ENCODE measurements at regions not wholly inside any gene's neighbourhood (a gene's known extent, or its start where the extent isn't known, plus 50 kb on each side); places are given as distances from the start of the nearest gene placed in this dataset.
"Not testable (repeated sequence)": the region's sequence is repeated elsewhere in the genome, so short reads cannot be mapped to it uniquely, and the experiment has no call there.

DNA sequence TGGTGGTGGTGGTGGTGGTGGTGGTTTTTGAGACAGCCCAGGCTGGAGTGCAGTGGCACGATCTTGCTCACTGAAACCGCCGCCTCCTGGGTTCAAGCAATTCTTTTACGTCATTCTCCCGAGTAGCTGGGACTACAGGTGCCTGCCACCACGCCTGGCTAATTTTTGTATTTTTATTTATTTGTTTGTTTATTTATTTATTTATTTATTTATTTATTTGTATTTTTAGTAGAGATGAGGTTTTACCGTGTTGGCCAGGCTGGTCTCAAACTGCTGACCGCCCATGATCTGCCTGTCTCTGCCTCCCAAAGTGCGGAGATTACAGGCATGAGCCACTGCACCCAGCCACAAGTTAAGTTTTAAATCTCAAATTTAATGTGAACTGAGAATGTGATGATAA is 126.5 kb downstream of the PCDH18 start:
- not testable (repeated sequence) for H3K36me3 ChIP-seq (ENCODE audit: control insufficient read depth, insufficient read depth, low read length); H3K27me3 ChIP-seq (ENCODE audit: control insufficient read depth, insufficient read depth, low read length, poor library complexity, severe bottlenecking); H3K9me3 ChIP-seq (ENCODE audit: control insufficient read depth, low read length); H3K27ac ChIP-seq (ENCODE audit: insufficient read depth, low read depth, low read length, poor library complexity, severe bottlenecking); H3K4me1 ChIP-seq (ENCODE audit: control insufficient read depth, insufficient read depth, low read length); H3K4me3 ChIP-seq (ENCODE audit: insufficient read depth, low read depth, low read length)
- 87 to 93% methylated on average over 8 of the region's 9 CpGs for WGBS, 2 experiments

DNA sequence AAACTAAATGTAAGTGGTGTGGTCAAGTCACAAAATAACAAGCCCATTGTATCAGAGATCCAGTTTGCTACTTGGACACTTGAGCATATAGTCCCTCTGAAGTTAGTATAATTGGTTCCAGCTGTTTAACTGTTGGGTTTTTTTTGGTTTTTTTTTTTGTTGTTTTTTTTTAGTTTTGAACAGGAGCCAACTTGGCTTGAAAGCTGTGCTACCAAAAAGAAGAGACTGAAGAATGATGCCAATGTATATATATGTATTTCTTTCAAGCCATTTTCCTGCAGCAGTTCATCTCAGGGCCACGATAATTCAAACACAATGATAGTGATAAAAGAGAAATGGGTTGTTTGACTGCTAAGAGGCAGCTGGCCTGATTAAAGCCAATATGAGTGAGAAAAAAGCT is 138.3 kb downstream of the PCDH18 start:
- no peaks in the 10 kb centered on the region for H3K36me3 ChIP-seq (ENCODE audit: control insufficient read depth, insufficient read depth, low read length)
- no peaks in the 10 kb centered on the region for H3K4me1 ChIP-seq (ENCODE audit: control insufficient read depth, insufficient read depth, low read length)
- no peak overlapping the region for H3K4me3 ChIP-seq (ENCODE audit: insufficient read depth, low read depth, low read length)
- H3K27me3 ChIP-seq (ENCODE audit: control insufficient read depth, insufficient read depth, low read length, poor library complexity, severe bottlenecking), result no peaks in the 10 kb centered on the region
- no peaks in the 10 kb centered on the region for H3K9me3 ChIP-seq (ENCODE audit: control insufficient read depth, low read length)
- WGBS, 2 experiments, result 100% methylated on average over 1 of the region's 1 CpG; no CpG with 5 or more reads in 1 of the 2 experiments
- no peak overlapping the region for H3K27ac ChIP-seq (ENCODE audit: insufficient read depth, low read depth, low read length, poor library complexity, severe bottlenecking)

DNA sequence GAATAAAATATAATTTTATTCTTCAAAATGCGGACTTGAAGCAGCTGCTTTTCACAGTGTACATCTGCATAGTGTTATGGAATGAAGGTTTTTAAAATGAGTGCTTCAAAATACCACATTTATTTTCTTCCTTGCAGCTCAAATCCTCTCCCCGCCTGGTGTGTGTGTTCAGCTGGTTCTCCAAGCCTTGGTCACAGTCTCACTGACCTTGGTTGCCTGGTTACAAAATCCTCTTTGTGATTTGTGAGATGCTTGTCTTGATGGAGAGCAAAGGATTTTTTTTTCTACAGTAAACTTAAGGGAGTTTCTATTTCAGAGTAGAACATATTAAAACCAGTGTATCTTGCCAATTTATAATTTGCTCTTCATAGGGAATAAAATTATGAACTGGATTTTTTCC is 139.2 kb downstream of the PCDH18 start:
- H3K27ac ChIP-seq (ENCODE audit: insufficient read depth, low read depth, low read length, poor library complexity, severe bottlenecking), result no peak overlapping the region
- H3K27me3 ChIP-seq (ENCODE audit: control insufficient read depth, insufficient read depth, low read length, poor library complexity, severe bottlenecking), result no peaks in the 10 kb centered on the region
- no peaks in the 10 kb centered on the region for H3K9me3 ChIP-seq (ENCODE audit: control insufficient read depth, low read length)
- H3K36me3 ChIP-seq (ENCODE audit: control insufficient read depth, insufficient read depth, low read length), result no peaks in the 10 kb centered on the region
- H3K4me1 ChIP-seq (ENCODE audit: control insufficient read depth, insufficient read depth, low read length), result no peaks in the 10 kb centered on the region
- 83 to 90% methylated on average over 1 to 2 of the region's 2 CpGs for WGBS, 2 experiments
- no peak overlapping the region for H3K4me3 ChIP-seq (ENCODE audit: insufficient read depth, low read depth, low read length)

- Histone ChIP-seq H3K4me3 (ENCODE audit: insufficient read depth, low read depth, low read length) (no peak overlapping the region), H3K27ac (ENCODE audit: insufficient read depth, low read depth, low read length, poor library complexity, severe bottlenecking) (no peak overlapping the region), H3K36me3 (ENCODE audit: control insufficient read depth, insufficient read depth, low read length) (no peaks in the 10 kb centered on the region), H3K4me1 (ENCODE audit: control insufficient read depth, insufficient read depth, low read length) (no peaks in the 10 kb centered on the region), H3K9me3 (ENCODE audit: control insufficient read depth, low read length) (no peaks in the 10 kb centered on the region), H3K27me3 (ENCODE audit: control insufficient read depth, insufficient read depth, low read length, poor library complexity, severe bottlenecking) (no peaks in the 10 kb centered on the region)
These were observed 141.6 kb downstream of the PCDH18 start for GRCh38 chr4:137390707-137391106.

GRCh38 chr4:137389911-137390520 is 142.3 kb downstream of the PCDH18 start:
- no peaks in the 10 kb centered on the region for H3K36me3 ChIP-seq (ENCODE audit: control insufficient read depth, insufficient read depth, low read length)
- H3K27ac ChIP-seq (ENCODE audit: insufficient read depth, low read depth, low read length, poor library complexity, severe bottlenecking), result no peak overlapping the region
- H3K9me3 ChIP-seq (ENCODE audit: control insufficient read depth, low read length), result no peaks in the 10 kb centered on the region
- H3K4me1 ChIP-seq (ENCODE audit: control insufficient read depth, insufficient read depth, low read length), result no peaks in the 10 kb centered on the region
- H3K27me3 ChIP-seq (ENCODE audit: control insufficient read depth, insufficient read depth, low read length, poor library complexity, severe bottlenecking), result no peaks in the 10 kb centered on the region
- no peak overlapping the region for H3K4me3 ChIP-seq (ENCODE audit: insufficient read depth, low read depth, low read length)
- 86 to 100% methylated on average over 1 of the region's 1 CpG for WGBS, 2 experiments

DNA sequence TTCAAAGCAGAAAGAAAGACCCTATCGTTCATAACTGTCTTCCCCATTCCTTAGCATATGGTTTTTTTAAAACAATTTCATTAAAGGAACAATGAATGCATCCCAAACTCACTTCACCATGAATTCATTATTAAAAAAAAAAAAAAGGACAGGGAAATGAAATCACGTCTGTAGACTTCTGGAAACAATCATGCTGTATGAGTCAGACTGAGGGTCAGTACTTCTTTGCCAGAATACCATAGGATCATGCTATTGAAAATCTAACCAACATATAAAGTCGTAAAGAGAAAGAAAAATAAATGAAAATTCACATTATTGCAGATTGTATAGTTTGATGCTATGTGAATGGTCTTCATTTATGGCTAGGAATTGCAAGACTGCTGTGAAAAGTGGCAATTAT is 144.4 kb downstream of the PCDH18 start:
- no peaks in the 10 kb centered on the region for H3K9me3 ChIP-seq (ENCODE audit: control insufficient read depth, low read length)

GRCh38 chr4:137384476-137384875 is 147.8 kb downstream of the PCDH18 start:
- WGBS, 2 experiments, result 89 to 94% methylated on average over 1 of the region's 1 CpG
- Histone ChIP-seq H3K4me3 (ENCODE audit: insufficient read depth, low read depth, low read length) (no peak overlapping the region), H3K4me1 (ENCODE audit: control insufficient read depth, insufficient read depth, low read length) (no peaks in the 10 kb centered on the region), H3K27me3 (ENCODE audit: control insufficient read depth, insufficient read depth, low read length, poor library complexity, severe bottlenecking) (no peaks in the 10 kb centered on the region), H3K36me3 (ENCODE audit: control insufficient read depth, insufficient read depth, low read length) (no peaks in the 10 kb centered on the region), H3K27ac (ENCODE audit: insufficient read depth, low read depth, low read length, poor library complexity, severe bottlenecking) (no peak overlapping the region), H3K9me3 (ENCODE audit: control insufficient read depth, low read length) (no peaks in the 10 kb centered on the region)

More for the DNA sequence above, 144.4 kb downstream of the PCDH18 start:
- no peaks in the 10 kb centered on the region for H3K4me1 ChIP-seq (ENCODE audit: control insufficient read depth, insufficient read depth, low read length)
- no peak overlapping the region for H3K27ac ChIP-seq (ENCODE audit: insufficient read depth, low read depth, low read length, poor library complexity, severe bottlenecking)
- no peaks in the 10 kb centered on the region for H3K36me3 ChIP-seq (ENCODE audit: control insufficient read depth, insufficient read depth, low read length)
- H3K27me3 ChIP-seq (ENCODE audit: control insufficient read depth, insufficient read depth, low read length, poor library complexity, severe bottlenecking), result no peaks in the 10 kb centered on the region
- WGBS, 2 experiments, result 82 to 100% methylated on average over 1 to 3 of the region's 3 CpGs
- H3K4me3 ChIP-seq (ENCODE audit: insufficient read depth, low read depth, low read length), result no peak overlapping the region

DNA sequence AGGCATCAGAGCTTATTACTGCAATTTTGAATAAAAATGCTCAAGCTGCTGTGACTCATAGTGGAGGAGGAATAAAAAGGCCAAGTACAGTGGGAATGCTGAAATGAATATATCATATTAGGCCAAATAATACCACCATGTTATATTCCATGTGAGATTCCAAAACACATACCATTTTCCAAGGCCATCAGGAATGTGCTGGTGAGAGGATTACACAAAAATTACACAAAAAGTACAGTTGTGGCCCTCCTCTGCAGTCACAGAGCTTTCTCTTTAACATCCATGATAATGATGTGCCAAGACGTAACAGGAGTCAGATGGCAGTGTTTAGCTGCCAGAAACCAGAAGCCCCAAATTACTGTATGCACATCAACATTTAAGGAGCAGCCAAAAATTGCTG is 153.5 kb downstream of the PCDH18 start:
- Histone ChIP-seq H3K4me1 (ENCODE audit: control insufficient read depth, insufficient read depth, low read length) (no peaks in the 10 kb centered on the region), H3K36me3 (ENCODE audit: control insufficient read depth, insufficient read depth, low read length) (no peaks in the 10 kb centered on the region), H3K4me3 (ENCODE audit: insufficient read depth, low read depth, low read length) (no peak overlapping the region), H3K27me3 (ENCODE audit: control insufficient read depth, insufficient read depth, low read length, poor library complexity, severe bottlenecking) (no peaks in the 10 kb centered on the region), H3K9me3 (ENCODE audit: control insufficient read depth, low read length) (no peaks in the 10 kb centered on the region), H3K27ac (ENCODE audit: insufficient read depth, low read depth, low read length, poor library complexity, severe bottlenecking) (no peak overlapping the region)
- WGBS, 2 experiments, result 85 to 100% methylated on average over 1 of the region's 1 CpG

GRCh38 chr4:137378393-137378792 is 153.9 kb downstream of the PCDH18 start:
- no peaks in the 10 kb centered on the region for H3K36me3 ChIP-seq (ENCODE audit: control insufficient read depth, insufficient read depth, low read length)
- no peaks in the 10 kb centered on the region for H3K27me3 ChIP-seq (ENCODE audit: control insufficient read depth, insufficient read depth, low read length, poor library complexity, severe bottlenecking)
- no peak overlapping the region for H3K27ac ChIP-seq (ENCODE audit: insufficient read depth, low read depth, low read length, poor library complexity, severe bottlenecking)
- H3K4me1 ChIP-seq (ENCODE audit: control insufficient read depth, insufficient read depth, low read length), result no peaks in the 10 kb centered on the region
- 96 to 97% methylated on average over 3 of the region's 3 CpGs for WGBS, 2 experiments
- no peak overlapping the region for H3K4me3 ChIP-seq (ENCODE audit: insufficient read depth, low read depth, low read length)
- H3K9me3 ChIP-seq (ENCODE audit: control insufficient read depth, low read length), result no peaks in the 10 kb centered on the region

DNA sequence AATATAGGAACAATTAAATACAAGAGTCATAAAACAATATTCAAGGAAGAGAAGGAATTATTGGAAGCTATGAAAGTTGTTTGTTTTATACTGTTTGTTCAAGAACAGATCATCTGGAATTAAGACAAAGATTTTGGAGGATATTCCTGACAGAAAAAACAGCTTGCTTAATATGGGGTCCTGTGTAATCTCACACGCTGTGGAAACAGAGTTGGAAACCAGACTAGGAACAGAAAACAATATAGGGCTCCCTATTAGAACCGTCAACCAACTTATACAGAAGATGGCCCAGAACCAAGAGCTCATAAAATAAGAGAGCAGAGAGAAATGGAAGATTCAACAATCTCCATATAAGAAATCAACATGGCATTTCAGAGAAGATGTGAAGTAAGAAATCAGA is 156.0 kb downstream of the PCDH18 start:
- Histone ChIP-seq H3K27ac (ENCODE audit: insufficient read depth, low read depth, low read length, poor library complexity, severe bottlenecking) (no peak overlapping the region), H3K36me3 (ENCODE audit: control insufficient read depth, insufficient read depth, low read length) (no peaks in the 10 kb centered on the region), H3K9me3 (ENCODE audit: control insufficient read depth, low read length) (no peaks in the 10 kb centered on the region), H3K4me1 (ENCODE audit: control insufficient read depth, insufficient read depth, low read length) (no peaks in the 10 kb centered on the region), H3K4me3 (ENCODE audit: insufficient read depth, low read depth, low read length) (no peak overlapping the region), H3K27me3 (ENCODE audit: control insufficient read depth, insufficient read depth, low read length, poor library complexity, severe bottlenecking) (no peaks in the 10 kb centered on the region)
- WGBS, 2 experiments, result 75 to 100% methylated on average over 2 of the region's 2 CpGs
